ENCODE measurements at regions not wholly inside any gene's neighbourhood (a gene's known extent, or its start where the extent isn't known, plus 50 kb on each side); places are given as distances from the start of the nearest gene placed in this dataset.

GRCh38 chr2:104425850-104426595 lies 427.9 kb upstream of the POU3F3 start:
- 29% methylated on average over 1 of the region's 3 CpGs for WGBS (ENCODE audit: insufficient coverage)
- no peaks in the 10 kb centered on the region for H3K4me1 Mint-ChIP-seq
- POLR2A ChIA-PET = no interaction called here

GRCh38 chr2:104428155-104428554 lies 425.8 kb upstream of the POU3F3 start:
- Mint-ChIP-seq H3K27ac (no peak overlapping the region), H3K36me3 (no peaks in the 10 kb centered on the region), H3K9me3 (no peaks in the 10 kb centered on the region), H3K4me3 (no peak overlapping the region), H3K4me1 (peaks cover 0 to 2% (median 0%) of the 10 kb centered on the region in 3 donors), H3K27me3 (peaks cover 4 to 7% of the 10 kb centered on the region in 2 donors)
- DNase-seq (no peak), ATAC-seq (replicated peaks in 1 of 4) (no peak)
- Histone ChIP-seq H3K9me3 (no peaks in the 10 kb centered on the region), H3K4me1 (ENCODE audit: control insufficient read depth in 1 of 2, extremely low read depth in 1 of 2, insufficient read depth in 2 of 2, low read length in 2 of 2) (no peaks in the 10 kb centered on the region), H3K27me3 (replicated peaks in 1 of 2; ENCODE audit: control insufficient read depth in 2 of 2, extremely low read depth in 1 of 2, insufficient read depth in 2 of 2, low read length in 1 of 2) (peaks cover 0 to 2% of the 10 kb centered on the region in 2 experiments), H3K4me3 (ENCODE audit: control insufficient read depth in 1 of 2, extremely low read depth in 1 of 2, low read length in 1 of 2) (no peak overlapping the region), H3K36me3 (ENCODE audit: control insufficient read depth in 2 of 2, extremely low read depth in 1 of 2, insufficient read depth in 1 of 2, low read length in 1 of 2) (no peaks in the 10 kb centered on the region), H3K27ac (ENCODE audit: low read length) (no peak overlapping the region)
- POLR2A ChIA-PET = no interaction called here
- WGBS (ENCODE audit: insufficient coverage) = no CpG with 5 or more reads among the region's 1 CpG
- CTCF ChIA-PET = no interaction called here

More at GRCh38 chr2:104425850-104426595, 427.9 kb upstream of the POU3F3 start:
- Mint-ChIP-seq H3K27me3 (peaks cover 1 to 7% of the 10 kb centered on the region in 2 donors), H3K4me3 (no peak overlapping the region), H3K36me3 (no peaks in the 10 kb centered on the region), H3K9me3 (no peaks in the 10 kb centered on the region), H3K27ac (no peak overlapping the region)
- CTCF ChIA-PET = no interaction called here
- H3K4me3 ChIP-seq (ENCODE audit: control insufficient read depth in 1 of 2, extremely low read depth in 1 of 2, low read length in 1 of 2) = no peak overlapping the region
- no peak overlapping the region for H3K27ac ChIP-seq (ENCODE audit: low read length)
- H3K9me3 ChIP-seq = no peaks in the 10 kb centered on the region
- DNase-seq (no peak), ATAC-seq (replicated peaks in 1 of 4) (no peak)
- peaks cover 0 to 2% of the 10 kb centered on the region in 2 experiments for H3K27me3 ChIP-seq (replicated peaks in 1 of 2; ENCODE audit: control insufficient read depth in 2 of 2, extremely low read depth in 1 of 2, insufficient read depth in 2 of 2, low read length in 1 of 2)
- H3K4me1 ChIP-seq (ENCODE audit: control insufficient read depth in 1 of 2, extremely low read depth in 1 of 2, insufficient read depth in 2 of 2, low read length in 2 of 2) = no peaks in the 10 kb centered on the region
- H3K36me3 ChIP-seq (ENCODE audit: control insufficient read depth in 2 of 2, extremely low read depth in 1 of 2, insufficient read depth in 1 of 2, low read length in 1 of 2) = no peaks in the 10 kb centered on the region

- no peak overlapping the region for H3K27ac ChIP-seq (ENCODE audit: low read length)
- H3K36me3 Mint-ChIP-seq = no peaks in the 10 kb centered on the region
- no peak overlapping the region for H3K4me3 Mint-ChIP-seq
- H3K27ac Mint-ChIP-seq = no peak overlapping the region
- no peaks in the 10 kb centered on the region for H3K9me3 ChIP-seq
- DNase-seq (no peak), ATAC-seq (replicated peaks in 1 of 4) (no peak)
- H3K27me3 ChIP-seq (replicated peaks in 1 of 2; ENCODE audit: control insufficient read depth in 2 of 2, extremely low read depth in 1 of 2, insufficient read depth in 2 of 2, low read length in 1 of 2) = no peaks in the 10 kb centered on the region
- H3K4me1 Mint-ChIP-seq = peaks cover 5 to 7% (median 7%) of the 10 kb centered on the region in 3 donors
- H3K36me3 ChIP-seq (ENCODE audit: control insufficient read depth in 2 of 2, extremely low read depth in 1 of 2, insufficient read depth in 1 of 2, low read length in 1 of 2) = no peaks in the 10 kb centered on the region
- ChIA-PET POLR2A (no interaction called here), CTCF (no interaction called here)
- H3K9me3 Mint-ChIP-seq = no peaks in the 10 kb centered on the region
- WGBS (ENCODE audit: insufficient coverage) = 75% methylated on average over 5 of the region's 8 CpGs
- H3K4me1 ChIP-seq (ENCODE audit: control insufficient read depth in 1 of 2, extremely low read depth in 1 of 2, insufficient read depth in 2 of 2, low read length in 2 of 2) = no peaks in the 10 kb centered on the region
- H3K27me3 Mint-ChIP-seq = peaks cover 4 to 7% of the 10 kb centered on the region in 2 donors
- H3K4me3 ChIP-seq (ENCODE audit: control insufficient read depth in 1 of 2, extremely low read depth in 1 of 2, low read length in 1 of 2) = no peak overlapping the region
These were observed 424.1 kb upstream of the POU3F3 start for GRCh38 chr2:104429639-104430358.

GRCh38 chr2:104430359-104430740 lies 423.6 kb upstream of the POU3F3 start:
- ATAC-seq (replicated peaks in 1 of 4) (no peak), DNase-seq (no peak)
- no peak overlapping the region for H3K27ac ChIP-seq (ENCODE audit: low read length)
- H3K4me3 ChIP-seq (ENCODE audit: control insufficient read depth in 1 of 2, extremely low read depth in 1 of 2, low read length in 1 of 2) = no peak overlapping the region
- no peaks in the 10 kb centered on the region for H3K4me1 ChIP-seq (ENCODE audit: control insufficient read depth in 1 of 2, extremely low read depth in 1 of 2, insufficient read depth in 2 of 2, low read length in 2 of 2)
- no peak overlapping the region for H3K4me3 Mint-ChIP-seq
- H3K36me3 Mint-ChIP-seq = no peaks in the 10 kb centered on the region
- H3K9me3 Mint-ChIP-seq = no peaks in the 10 kb centered on the region
- H3K36me3 ChIP-seq (ENCODE audit: control insufficient read depth in 2 of 2, extremely low read depth in 1 of 2, insufficient read depth in 1 of 2, low read length in 1 of 2) = no peaks in the 10 kb centered on the region
- ChIA-PET CTCF (no interaction called here), POLR2A (no interaction called here)
- H3K9me3 ChIP-seq = no peaks in the 10 kb centered on the region
- WGBS (ENCODE audit: insufficient coverage) = 80% methylated on average over 10 of the region's 10 CpGs
- no peaks in the 10 kb centered on the region for H3K27me3 ChIP-seq (replicated peaks in 1 of 2; ENCODE audit: control insufficient read depth in 2 of 2, extremely low read depth in 1 of 2, insufficient read depth in 2 of 2, low read length in 1 of 2)
- no peak overlapping the region for H3K27ac Mint-ChIP-seq
- peaks cover 4 to 7% of the 10 kb centered on the region in 2 donors for H3K27me3 Mint-ChIP-seq
- H3K4me1 Mint-ChIP-seq = peaks cover 7% of the 10 kb centered on the region in 3 donors

- CTCF ChIA-PET = no interaction called here
- Histone ChIP-seq H3K4me3 (ENCODE audit: control insufficient read depth in 1 of 2, extremely low read depth in 1 of 2, low read length in 1 of 2) (no peak overlapping the region), H3K27ac (ENCODE audit: low read length) (no peak overlapping the region), H3K4me1 (ENCODE audit: control insufficient read depth in 1 of 2, extremely low read depth in 1 of 2, insufficient read depth in 2 of 2, low read length in 2 of 2) (no peaks in the 10 kb centered on the region), H3K36me3 (ENCODE audit: control insufficient read depth in 2 of 2, extremely low read depth in 1 of 2, insufficient read depth in 1 of 2, low read length in 1 of 2) (no peaks in the 10 kb centered on the region), H3K27me3 (replicated peaks in 1 of 2; ENCODE audit: control insufficient read depth in 2 of 2, extremely low read depth in 1 of 2, insufficient read depth in 2 of 2, low read length in 1 of 2) (no peaks in the 10 kb centered on the region), H3K9me3 (no peaks in the 10 kb centered on the region)
- no peaks in the 10 kb centered on the region for H3K9me3 Mint-ChIP-seq
- H3K36me3 Mint-ChIP-seq = no peaks in the 10 kb centered on the region
- DNase-seq (no peak), ATAC-seq (replicated peaks in 1 of 4) (no peak)
- 79% methylated on average over 3 of the region's 7 CpGs for WGBS (ENCODE audit: insufficient coverage)
- H3K27ac Mint-ChIP-seq = no peak overlapping the region
- no peak overlapping the region for H3K4me3 Mint-ChIP-seq
- POLR2A ChIA-PET = no interaction called here
- peaks cover 7% of the 10 kb centered on the region in 3 donors for H3K4me1 Mint-ChIP-seq
- H3K27me3 Mint-ChIP-seq = peaks cover 4 to 7% of the 10 kb centered on the region in 2 donors
These were observed 423.1 kb upstream of the POU3F3 start for GRCh38 chr2:104430852-104431251.

GRCh38 chr2:104431701-104432121 lies 422.2 kb upstream of the POU3F3 start:
- no peak for DNase-seq
- no peak overlapping the region for H3K27ac ChIP-seq (ENCODE audit: low read length)
- Mint-ChIP-seq H3K27me3 (peaks cover 3 to 4% of the 10 kb centered on the region in 2 donors), H3K27ac (no peak overlapping the region), H3K4me1 (peaks cover 7% of the 10 kb centered on the region in 3 donors), H3K9me3 (no peaks in the 10 kb centered on the region), H3K36me3 (no peaks in the 10 kb centered on the region), H3K4me3 (no peak overlapping the region)
- H3K27me3 ChIP-seq (replicated peaks in 1 of 2; ENCODE audit: control insufficient read depth in 2 of 2, extremely low read depth in 1 of 2, insufficient read depth in 2 of 2, low read length in 1 of 2) = no peaks in the 10 kb centered on the region
- H3K4me1 ChIP-seq (ENCODE audit: control insufficient read depth in 1 of 2, extremely low read depth in 1 of 2, insufficient read depth in 2 of 2, low read length in 2 of 2) = no peaks in the 10 kb centered on the region
- H3K9me3 ChIP-seq = no peaks in the 10 kb centered on the region
- WGBS (ENCODE audit: insufficient coverage) = no CpG with 5 or more reads among the region's 7 CpGs
- ChIA-PET POLR2A (no interaction called here), CTCF (no interaction called here)
- ATAC-seq (replicated peaks in 1 of 4) = no peak
- no peak overlapping the region for H3K4me3 ChIP-seq (ENCODE audit: control insufficient read depth in 1 of 2, extremely low read depth in 1 of 2, low read length in 1 of 2)
- no peaks in the 10 kb centered on the region for H3K36me3 ChIP-seq (ENCODE audit: control insufficient read depth in 2 of 2, extremely low read depth in 1 of 2, insufficient read depth in 1 of 2, low read length in 1 of 2)

Data from T-cell (primary cell).